NCI-H146 (cell line): ENCODE measurements at regions not wholly inside any gene's neighbourhood (a gene's known extent, or its start where the extent isn't known, plus 50 kb on each side); places are given as distances from the start of the nearest gene placed in this dataset.
"Not testable (repeated sequence)": the region's sequence is repeated elsewhere in the genome, so short reads cannot be mapped to it uniquely, and the experiment has no call there.

Experiments used
- DNase-seq: peaks from one replicate; lab custom pipeline; 2025; lab: John Stamatoyannopoulos, UW

DNA sequence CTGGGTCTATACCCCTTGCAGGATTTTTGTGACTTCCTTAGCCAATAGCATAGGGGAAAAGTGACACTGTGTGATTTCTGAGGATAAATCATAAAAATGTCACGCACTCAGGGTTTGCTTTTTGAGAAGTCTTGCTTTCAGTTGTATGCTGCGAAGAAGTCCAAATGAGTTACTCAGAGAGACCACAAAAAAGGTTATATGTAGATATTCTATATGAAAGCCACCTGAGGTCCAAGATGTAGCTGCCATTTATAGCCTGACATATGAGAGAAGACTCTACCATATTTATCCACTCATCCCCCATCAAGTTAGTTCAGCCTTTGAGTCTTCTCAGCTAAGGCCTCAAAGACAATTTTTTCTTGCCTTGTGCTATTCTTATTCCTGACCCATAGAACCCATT lies 488.3 kb upstream of the MAP2 start:
- no peak for DNase-seq

DNA sequence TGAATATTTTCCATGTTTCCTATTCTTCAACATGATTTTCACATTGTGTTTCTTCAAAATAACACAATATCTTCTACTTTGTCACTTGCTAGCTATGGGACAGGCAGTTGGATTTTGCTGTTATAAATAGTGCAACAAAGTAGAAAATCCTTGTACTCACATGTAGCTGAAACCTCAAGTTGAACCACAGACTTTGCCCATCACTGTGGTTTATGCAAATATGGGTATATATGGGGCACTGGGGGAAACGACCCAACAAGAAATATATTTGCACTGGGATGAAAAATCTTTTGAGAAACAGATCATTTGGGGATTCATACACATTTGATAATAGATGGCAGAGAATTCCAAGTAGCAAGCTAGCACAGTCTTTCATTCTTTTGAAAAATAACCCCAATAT lies 486.3 kb upstream of the MAP2 start:
- DNase-seq = no peak

- DNase-seq = no peak
Observed at GRCh38 chr2:208939852-208940251, 484.0 kb upstream of the MAP2 start.

DNA sequence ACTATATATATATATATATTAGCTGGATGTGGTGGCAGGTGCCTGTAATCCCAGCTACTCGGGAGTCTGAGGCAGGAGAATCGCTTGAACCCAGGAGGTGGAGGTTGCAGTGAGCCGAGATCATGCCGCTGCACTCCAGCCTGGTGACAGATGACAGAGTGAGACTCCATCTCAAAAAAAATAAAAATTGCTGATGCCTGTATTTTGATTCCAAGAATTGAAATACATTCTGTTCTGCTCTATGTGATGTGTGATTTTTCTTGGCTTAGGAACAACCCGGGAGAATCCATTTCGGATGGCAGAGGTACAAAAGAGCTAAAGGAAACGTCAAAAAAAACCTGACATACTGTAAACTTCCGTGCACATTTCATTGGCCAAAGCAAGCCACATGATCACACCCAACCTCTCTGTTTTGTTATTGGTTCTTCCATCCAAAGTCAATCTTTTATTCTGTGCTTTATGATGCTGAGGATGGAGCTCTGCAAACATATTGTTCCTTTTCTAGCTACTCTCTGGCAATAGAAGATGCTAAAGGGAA lies 478.1 kb upstream of the MAP2 start:
- no peak for DNase-seq

- no peak for DNase-seq
Observed at GRCh38 chr2:208948073-208948472, 475.8 kb upstream of the MAP2 start.

GRCh38 chr2:208970070-208970469 lies 453.8 kb upstream of the MAP2 start:
- DNase-seq = no peak

GRCh38 chr2:208977582-208977981 lies 446.3 kb upstream of the MAP2 start:
- no peak for DNase-seq

GRCh38 chr2:208978946-208979345 lies 444.9 kb upstream of the MAP2 start:
- no peak for DNase-seq

DNA sequence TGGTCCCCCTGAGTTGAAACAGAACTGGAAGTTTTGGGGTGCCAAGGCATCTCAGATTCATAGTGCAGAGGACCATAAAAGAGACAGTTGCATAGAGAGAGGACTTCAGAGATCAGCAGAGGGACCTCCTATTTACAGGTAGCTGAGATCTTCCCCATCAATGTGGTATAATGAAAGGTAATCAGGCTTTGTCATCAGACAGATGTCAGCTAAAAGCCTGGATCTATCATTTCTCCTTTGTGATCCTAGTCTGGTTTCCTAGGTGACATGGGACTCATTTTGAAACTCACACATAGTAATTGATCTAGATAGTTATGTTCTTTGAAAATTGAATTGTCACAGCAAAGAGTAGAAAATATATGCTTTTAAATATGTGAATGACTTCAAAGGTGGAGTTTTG lies 443.5 kb upstream of the MAP2 start:
- DNase-seq = no peak

DNA sequence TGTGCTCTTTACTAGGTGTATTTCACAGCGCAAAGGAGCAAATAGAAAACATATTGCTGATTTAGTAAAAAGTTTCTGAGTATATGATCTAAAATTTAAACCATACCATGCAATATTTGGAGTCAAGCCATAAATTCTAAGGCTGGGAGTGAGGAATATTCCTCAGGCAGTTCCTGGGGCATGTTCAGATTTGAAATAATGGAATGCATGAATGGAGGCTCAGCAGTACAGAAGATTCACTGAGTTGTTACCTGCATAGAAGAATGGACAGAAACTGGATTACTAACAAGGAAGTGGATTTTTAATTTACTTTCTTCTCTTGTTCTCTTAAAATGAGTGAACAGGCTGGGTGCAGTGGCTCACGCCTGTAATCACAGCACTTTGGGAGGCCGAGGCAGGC lies 441.0 kb upstream of the MAP2 start:
- DNase-seq = no peak

GRCh38 chr2:208983486-208983885 lies 440.4 kb upstream of the MAP2 start:
- no peak for DNase-seq

DNA sequence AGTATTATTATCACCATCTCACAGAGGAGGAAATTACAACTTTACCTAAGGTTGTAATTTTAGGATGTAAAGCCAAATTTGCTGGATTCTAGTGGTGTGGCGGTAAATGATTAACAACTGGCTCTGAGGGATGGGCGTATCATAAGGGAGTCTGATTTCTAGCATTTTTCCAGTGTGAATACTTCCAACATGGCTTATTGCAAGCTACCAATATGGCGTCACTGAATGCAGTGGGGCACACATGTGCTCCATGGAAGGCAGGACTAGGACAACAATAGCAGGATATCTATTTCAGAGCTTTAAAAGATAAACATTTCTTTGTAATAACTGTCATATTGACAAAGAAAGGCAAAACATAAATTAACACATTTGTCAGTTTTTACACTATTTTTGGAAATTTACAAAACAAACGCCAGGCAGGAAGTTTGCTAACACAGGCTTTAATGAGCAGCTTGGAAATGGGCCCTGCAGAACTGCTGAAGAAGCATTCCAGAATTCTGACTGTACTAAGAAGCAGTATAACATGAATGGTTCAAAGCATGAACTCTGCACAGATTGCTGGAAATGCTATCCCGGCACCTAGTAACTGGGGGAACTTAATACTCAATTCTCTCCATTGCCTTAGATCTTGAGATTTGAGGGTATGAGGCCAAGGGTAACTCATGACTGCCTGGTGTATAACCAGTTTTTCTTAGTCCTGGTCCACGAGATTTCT lies 439.3 kb upstream of the MAP2 start:
- no peak for DNase-seq

- no peak for DNase-seq
Observed at GRCh38 chr2:208985644-208986043, 438.2 kb upstream of the MAP2 start.

- no peak for DNase-seq
Observed at GRCh38 chr2:208990716-208991115, 433.1 kb upstream of the MAP2 start.

GRCh38 chr2:208999911-209000310 lies 423.9 kb upstream of the MAP2 start:
- DNase-seq = no peak

- no peak for DNase-seq
Observed at GRCh38 chr2:209002054-209002453, 421.8 kb upstream of the MAP2 start.

- DNase-seq = no peak
Observed at GRCh38 chr2:209005371-209005770, 418.5 kb upstream of the MAP2 start.

DNA sequence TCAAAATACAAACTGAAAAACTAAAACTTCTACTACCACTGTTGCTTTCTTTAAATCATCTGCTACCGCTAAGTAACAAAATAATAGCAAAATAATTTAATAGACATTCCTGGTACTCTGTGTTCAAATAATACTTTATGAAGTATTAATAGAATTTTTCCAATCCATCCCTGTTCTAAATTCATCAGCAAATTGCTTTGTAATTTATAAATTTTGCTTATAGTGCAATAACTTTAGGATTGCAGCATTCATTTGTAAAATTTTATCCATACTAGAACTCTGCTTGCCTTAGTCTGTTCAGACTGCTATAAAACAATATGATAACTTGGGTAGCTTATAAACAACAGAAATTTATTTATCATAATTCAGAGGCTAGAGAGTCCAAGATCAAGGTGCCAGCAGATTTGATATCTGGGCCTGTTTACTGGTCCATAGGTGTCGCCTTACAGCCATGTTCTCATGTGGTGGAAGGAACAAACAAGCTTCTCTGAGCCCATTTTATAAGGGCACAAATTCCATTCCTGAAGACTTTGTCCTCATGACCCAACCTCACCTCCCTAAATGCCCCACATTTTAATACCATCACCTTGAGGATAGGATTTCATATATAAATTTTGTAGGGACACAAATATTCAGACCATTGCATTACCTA lies 415.1 kb upstream of the MAP2 start:
- DNase-seq = no peak

- DNase-seq = not testable (repeated sequence)
Observed at GRCh38 chr2:209018633-209019032, 405.2 kb upstream of the MAP2 start.

DNA sequence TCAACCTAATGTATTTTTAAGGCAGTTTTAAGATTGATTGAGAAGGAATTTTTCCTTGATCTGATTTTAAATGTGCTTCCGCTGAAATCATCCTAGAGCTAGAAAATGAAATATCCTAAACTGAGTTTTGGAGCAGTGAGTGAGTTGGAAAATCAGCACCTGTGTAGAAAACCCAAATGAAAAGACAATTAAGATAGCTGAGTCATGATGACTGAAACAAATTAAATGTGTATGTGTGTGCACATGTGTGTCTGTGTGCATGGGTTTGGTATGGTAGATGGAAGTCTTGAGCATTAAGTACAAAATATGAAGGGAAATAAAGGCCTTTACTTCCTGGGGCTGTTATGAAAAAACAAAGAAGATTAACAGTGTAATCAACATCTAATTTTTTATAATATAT lies 394.6 kb upstream of the MAP2 start:
- no peak for DNase-seq

DNA sequence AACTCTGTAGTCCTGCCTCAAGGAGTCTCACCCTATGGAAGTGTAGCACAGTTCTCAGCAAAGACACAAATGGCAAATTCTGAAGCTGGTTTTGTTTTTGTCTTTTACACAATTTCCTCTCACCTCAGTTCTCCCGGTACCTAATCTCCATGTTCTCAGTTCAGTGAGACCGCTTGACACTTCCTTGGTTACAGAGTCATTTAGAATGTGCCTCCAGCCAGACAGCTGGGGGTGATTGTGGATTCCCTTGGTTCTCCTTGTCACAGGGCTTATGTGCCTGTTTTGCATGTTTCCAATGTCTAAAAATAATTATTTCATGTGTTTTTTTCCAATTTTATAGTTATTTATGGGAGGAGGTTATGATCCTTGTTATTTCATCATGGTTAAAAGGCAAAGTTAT lies 379.5 kb upstream of the MAP2 start:
- DNase-seq = no peak

- DNase-seq = no peak
Observed at GRCh38 chr2:209046163-209046562, 377.7 kb upstream of the MAP2 start.

DNA sequence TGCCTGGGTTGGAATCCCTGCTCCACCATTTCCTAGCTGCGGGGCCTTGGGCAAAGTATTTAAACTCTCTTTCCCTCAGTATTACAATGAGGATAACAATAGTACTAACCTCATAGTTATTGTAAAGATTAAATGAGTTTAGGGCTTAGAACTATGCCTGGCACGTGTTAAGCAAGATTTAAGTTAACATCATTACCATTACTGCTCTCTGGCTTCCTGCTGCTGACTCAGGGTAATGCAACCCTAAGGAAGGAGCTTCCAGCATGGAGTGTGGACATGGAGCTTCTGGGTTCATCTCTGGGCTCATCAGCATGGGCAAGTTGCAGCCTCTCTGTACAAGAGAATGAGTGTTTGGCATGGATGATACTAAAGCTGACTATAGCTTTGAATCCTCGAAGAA lies 374.2 kb upstream of the MAP2 start:
- no peak for DNase-seq

DNA sequence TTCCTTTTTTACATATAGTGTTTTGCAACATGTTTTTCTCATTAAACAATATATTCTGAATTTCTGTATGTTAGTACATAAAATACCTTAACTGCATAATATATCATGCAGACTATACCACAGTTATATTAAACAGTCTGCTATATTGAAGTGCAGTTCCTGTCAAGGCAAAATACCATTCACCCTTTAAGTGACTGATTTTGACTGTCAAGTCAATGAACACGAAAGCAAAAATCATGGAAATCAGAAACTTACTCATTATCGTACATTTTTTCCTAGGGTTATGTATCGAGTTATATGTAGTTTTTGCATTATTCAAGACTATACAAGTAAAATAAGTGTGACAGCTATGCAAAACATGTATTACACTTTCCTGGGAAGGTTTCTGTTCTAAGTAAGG lies 361.6 kb upstream of the MAP2 start:
- no peak for DNase-seq
